NCI-H82 treated with DMSO at 0.1 percent for 48 hours (cell line): ENCODE measurements at regions not wholly inside any gene's neighbourhood (a gene's known extent, or its start where the extent isn't known, plus 50 kb on each side); places are given as distances from the start of the nearest gene placed in this dataset.
A peak's percentile ranks its signal among the peaks of the same experiment; 100 is the strongest.

Experiments used
- DNase-seq: peaks from one replicate; lab custom pipeline; 2025; ENCODE audit not compliant: unreplicated experiment; lab: John Stamatoyannopoulos, UW

DNA sequence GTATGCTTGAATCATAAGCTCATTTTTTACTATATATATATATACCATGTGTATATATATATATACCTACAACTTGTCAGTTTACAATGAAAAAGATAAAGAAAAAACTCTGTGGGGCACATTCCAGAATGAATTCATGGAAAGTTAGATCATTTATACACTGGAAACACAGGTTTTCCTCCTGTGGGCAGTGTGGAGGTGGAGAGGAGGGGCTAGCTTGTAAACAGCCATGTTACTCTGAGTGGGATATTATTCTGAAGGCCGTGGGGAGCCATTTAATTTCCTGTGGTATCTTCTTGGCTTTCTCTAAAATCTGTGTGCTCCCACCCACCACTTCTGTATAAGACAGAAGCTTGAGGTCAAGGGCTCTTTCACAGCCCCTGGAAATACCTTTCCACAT, 273.4 kb upstream of the MTNR1B start:
- DNase-seq = no peak

DNA sequence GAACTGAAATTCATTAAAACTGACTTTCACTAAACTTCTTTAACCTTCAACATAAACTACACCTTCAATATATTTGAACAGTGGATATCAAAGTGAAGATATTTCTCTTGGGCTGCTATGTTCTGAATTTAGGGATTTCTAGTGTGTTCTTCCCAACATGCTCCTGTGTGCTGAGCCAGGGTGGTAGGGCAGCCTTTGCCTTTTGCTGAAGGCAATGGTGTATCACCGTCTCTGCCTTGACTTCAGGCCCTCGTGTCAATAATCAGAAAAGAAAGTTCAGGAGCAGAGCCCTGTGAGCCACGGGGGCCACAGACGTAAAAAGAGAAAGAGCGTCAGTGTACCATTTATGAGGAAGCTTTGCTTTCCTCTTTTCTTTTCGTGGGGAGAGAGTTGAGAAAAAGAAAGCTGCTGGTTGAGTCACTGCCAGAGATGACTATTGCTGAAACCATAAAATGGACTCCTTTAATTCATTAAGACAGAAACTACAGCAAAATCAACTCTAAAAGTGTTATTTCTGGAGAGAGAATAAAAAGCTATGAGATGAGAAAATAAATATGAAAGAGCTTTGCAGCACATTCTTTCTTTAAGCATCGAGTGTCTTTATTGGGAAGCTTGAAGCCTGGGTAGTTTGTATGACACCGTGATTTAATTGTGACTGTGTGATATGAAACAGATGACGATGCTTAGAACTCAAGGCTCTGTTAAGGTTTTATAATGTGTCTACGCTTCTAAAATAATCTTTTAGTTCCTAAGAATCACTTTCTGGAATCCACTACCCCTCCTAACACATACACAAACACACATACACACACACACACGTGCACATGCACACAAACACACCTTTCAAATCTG, 271.8 kb upstream of the MTNR1B start:
- no peak for DNase-seq

DNA sequence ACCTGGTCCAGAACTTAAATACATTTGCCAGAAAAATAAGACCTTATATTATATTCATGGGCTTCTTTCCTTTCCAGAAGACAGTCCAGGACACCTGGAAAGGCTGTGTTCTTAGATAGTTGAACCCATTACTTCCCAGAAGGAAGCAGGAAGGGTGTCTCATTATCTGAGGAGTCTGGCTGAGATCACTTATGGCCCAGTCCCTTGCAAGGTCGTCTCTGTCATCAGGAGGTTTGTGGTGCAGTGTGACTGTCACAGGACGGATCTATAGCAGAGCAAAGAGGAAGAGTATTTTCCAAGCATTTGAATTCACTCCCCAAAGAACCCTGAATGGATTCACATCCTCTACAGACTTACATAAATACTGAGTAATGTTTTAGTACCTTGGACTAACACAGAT, 270.7 kb upstream of the MTNR1B start:
- DNase-seq = no peak

- no peak for DNase-seq
Measured at GRCh38 chr11:92702037-92702804, 267.2 kb upstream of the MTNR1B start.

- DNase-seq = no peak
Measured at GRCh38 chr11:92702805-92703448, 266.5 kb upstream of the MTNR1B start.

- no peak for DNase-seq
Measured at GRCh38 chr11:92703449-92703830, 266.0 kb upstream of the MTNR1B start.

DNA sequence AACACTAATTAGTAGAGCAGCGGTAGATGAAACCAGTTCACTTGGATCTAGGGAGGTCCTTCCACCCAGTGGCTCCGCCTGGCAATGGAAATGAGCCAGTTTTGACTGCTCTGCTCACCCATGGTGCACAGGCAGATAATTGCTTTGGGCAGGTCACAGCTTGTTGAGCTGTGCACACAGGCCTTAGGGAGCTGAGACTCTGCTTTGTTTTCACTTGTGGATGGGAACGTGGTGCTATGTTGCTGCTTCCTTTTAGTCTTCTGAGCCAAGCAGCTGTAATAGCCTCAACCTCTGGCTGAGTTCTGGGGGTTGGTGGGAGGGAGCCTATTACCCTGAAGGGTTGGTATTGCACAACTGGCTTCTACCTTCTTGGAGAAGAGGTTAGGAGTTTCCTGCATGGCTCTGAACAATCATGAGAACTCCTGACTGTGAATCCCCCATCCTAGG, 262.3 kb upstream of the MTNR1B start:
- DNase-seq = no peak

- DNase-seq = no peak
Measured at GRCh38 chr11:92707665-92708064, 261.8 kb upstream of the MTNR1B start.

GRCh38 chr11:92709329-92709728, 260.1 kb upstream of the MTNR1B start:
- no peak for DNase-seq

DNA sequence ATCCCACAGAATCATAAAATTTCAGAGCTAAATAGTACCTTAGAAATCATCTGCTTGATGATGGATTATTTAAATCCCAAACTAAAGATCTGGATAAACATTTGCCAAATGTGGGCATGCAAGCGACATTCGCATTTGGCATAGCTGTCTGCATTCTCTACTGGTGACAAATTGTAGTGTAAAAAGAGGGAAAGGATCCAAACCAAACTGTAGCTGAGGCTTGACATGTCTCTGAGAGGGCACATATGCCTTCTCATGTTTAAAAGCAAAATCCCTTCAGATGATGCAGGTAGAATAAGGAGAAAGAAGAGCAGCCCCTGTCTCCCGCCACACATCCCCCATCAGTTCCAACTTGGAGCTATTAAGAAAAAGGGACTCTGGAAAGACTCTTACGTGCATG, 257.5 kb upstream of the MTNR1B start:
- no peak for DNase-seq

DNA sequence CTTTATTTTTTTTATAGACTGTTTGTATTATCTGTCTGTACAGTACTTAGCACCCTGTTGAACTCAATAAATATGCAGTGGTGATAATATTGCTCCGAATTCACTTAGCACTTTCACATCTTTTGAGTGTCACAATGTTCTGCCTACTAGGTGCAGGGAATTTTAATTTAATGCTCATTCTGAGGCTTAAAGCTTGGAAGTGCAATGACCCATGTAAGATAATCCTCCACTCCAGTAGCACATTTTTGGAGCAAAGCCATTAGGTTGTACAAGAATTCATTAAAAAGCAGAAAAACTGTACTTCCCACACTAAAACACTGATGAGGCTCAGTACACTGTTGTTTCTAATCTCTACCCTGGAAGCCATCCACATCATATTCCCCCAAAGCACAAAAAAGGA, 255.3 kb upstream of the MTNR1B start:
- no peak for DNase-seq

GRCh38 chr11:92717240-92717639, 252.2 kb upstream of the MTNR1B start:
- DNase-seq = no peak

DNA sequence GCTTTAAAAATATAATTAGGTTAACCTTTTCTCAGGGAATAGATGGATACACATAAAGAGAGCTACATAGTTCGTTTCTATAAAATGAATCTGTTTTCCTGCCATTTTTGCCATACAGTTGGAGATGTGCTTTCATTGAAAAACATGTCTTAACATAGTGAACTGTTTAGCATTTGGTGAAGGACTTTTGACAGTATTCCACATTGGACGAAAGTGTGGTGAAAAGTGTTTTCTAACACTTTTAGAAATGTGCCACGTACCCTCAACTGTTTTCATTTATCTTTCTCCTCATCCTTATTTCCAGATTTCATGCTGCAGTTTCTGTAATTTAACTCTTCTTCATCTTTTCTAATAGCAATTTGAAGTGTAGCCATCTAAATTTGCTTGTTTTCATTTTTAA, 249.1 kb upstream of the MTNR1B start:
- no peak for DNase-seq

GRCh38 chr11:92725352-92725751, 244.1 kb upstream of the MTNR1B start:
- no peak for DNase-seq

- DNase-seq = no peak
Measured at GRCh38 chr11:92727123-92727522, 242.3 kb upstream of the MTNR1B start.

DNA sequence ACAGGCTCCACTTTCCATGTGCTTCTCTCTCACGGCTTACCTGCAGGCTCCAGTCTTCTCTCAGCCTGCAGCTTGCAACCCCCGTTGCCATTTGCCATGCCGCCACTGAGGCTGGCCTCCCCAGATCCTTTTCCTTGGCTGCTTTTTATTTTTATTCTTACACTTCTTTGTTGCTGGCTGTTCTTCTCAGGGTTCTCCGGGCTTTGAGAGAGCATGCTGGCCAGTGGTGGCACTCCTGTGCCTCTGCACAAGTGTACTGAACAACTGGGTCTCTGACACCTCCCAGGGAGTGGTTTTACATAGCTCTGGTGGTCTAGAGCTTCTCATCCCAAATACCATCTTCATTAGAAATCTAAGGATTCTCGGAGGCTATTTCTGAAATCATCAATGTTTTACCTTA, 241.7 kb upstream of the MTNR1B start:
- no peak for DNase-seq

DNA sequence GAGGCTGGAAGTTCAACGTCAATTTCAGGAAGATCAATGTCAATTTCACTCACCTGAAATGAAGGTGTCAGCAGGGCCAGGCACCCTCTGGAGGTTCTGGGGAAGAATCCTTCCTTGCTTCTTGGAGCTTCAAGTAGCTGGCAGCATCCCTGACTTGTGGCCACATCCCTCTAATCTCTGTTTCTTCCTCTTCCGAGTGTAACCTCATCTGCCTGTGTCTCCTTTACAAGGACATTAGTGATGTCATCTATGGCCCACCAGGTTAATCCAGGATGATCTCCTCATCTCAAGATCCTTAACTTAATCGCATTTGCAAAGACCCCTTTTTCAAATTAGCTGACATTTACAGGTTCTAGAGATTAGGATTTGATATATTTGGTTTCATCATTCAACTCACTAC, 240.8 kb upstream of the MTNR1B start:
- peak; percentile 84 for DNase-seq

DNA sequence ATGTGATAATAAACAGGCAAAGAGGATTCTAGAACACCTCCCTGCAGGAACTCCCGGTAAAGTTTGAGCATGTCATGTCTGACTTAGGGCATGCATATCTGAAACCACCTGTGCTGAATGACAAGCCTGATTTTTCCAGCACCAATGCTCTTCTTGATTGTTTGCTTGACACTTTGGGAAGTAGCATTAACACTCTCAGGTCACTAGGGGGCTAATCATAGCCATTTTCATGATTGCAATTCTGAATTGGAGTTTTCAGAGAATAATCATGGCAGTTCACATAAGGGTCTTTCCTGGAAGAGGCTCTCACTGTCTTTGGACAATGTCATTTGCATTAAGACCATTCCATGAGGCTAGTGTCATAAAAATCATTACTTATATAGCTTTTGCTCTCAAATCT, 234.4 kb upstream of the MTNR1B start:
- no peak for DNase-seq

GRCh38 chr11:92738276-92738675, 231.2 kb upstream of the MTNR1B start:
- no peak for DNase-seq

GRCh38 chr11:92739041-92739440, 230.4 kb upstream of the MTNR1B start:
- DNase-seq = peak; percentile 4

DNA sequence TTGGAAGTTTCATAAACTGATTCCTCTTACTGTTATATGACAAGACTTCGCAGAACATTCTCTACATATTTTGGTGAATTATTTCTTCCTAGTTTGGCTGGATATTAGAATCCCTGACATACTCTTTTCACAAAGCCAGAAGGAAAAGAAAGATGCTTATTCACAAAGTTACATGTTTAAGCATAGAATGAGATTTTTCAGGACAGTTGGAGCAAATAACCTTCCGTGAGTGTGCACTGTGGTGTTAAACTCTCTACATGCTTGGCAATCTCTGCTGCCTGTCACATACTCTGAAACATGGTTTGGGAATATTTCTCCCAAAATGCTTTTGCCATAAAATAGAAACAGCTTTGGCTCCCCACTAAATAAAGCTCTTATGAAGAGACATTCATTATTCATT, 230.0 kb upstream of the MTNR1B start:
- no peak for DNase-seq

- DNase-seq = no peak
Measured at GRCh38 chr11:92740276-92740675, 229.2 kb upstream of the MTNR1B start.
